ENCODE measurements at regions not wholly inside any gene's neighbourhood (a gene's known extent, or its start where the extent isn't known, plus 50 kb on each side); places are given as distances from the start of the nearest gene placed in this dataset.
"Not testable (repeated sequence)": the region's sequence is repeated elsewhere in the genome, so short reads cannot be mapped to it uniquely, and the experiment has no call there.

DNA sequence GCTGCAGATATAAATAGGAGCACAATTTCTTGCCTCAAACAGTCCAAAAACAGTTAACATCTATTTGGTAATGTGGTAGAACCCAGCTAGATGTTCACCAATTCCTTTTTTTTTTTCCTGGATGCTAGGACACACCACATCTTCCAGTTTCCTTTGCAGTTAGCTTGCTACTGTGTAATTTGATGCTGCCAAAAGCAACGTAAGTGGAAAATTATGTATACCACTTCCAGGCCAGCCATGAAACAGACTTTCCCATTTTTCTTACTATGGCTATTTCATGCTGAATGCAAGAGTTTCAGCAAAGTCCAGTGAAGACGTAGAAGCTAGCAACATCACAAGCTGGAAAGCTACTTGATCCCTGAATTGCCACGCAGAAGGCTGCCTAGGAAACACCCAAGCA, 667.2 kb downstream of the TLE1 start:
- TF ChIP-seq, protein P1, sequence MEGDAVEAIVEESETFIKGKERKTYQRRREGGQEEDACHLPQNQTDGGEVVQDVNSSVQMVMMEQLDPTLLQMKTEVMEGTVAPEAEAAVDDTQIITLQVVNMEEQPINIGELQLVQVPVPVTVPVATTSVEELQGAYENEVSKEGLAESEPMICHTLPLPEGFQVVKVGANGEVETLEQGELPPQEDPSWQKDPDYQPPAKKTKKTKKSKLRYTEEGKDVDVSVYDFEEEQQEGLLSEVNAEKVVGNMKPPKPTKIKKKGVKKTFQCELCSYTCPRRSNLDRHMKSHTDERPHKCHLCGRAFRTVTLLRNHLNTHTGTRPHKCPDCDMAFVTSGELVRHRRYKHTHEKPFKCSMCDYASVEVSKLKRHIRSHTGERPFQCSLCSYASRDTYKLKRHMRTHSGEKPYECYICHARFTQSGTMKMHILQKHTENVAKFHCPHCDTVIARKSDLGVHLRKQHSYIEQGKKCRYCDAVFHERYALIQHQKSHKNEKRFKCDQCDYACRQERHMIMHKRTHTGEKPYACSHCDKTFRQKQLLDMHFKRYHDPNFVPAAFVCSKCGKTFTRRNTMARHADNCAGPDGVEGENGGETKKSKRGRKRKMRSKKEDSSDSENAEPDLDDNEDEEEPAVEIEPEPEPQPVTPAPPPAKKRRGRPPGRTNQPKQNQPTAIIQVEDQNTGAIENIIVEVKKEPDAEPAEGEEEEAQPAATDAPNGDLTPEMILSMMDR (IDR thresholded peaks at IDR 0.05) = no peak
- ATAC-seq (ENCODE audit: poor library complexity) (no peak), DNase-seq (no peak)
- H3K27me3 Mint-ChIP-seq = no peaks in the 10 kb centered on the region
- H3K9me3 Mint-ChIP-seq = no peaks in the 10 kb centered on the region
- H3K4me3 Mint-ChIP-seq = no peak overlapping the region
- Histone ChIP-seq H3K27ac (ENCODE audit: low read depth in 1 of 2, low read length in 2 of 2) (no peak overlapping the region), H3K36me3 (ENCODE audit: insufficient read depth, low read length) (no peaks in the 10 kb centered on the region), H3K4me1 (ENCODE audit: insufficient read depth, low read length) (no peaks in the 10 kb centered on the region), H3K9me3 (ENCODE audit: control insufficient read depth in 1 of 2, insufficient read depth in 1 of 2, low read length in 2 of 2) (no peaks in the 10 kb centered on the region), H3K27me3 (ENCODE audit: control insufficient read depth in 1 of 2, insufficient read depth in 2 of 2, low read length in 2 of 2) (no peaks in the 10 kb centered on the region), H3K4me3 (ENCODE audit: low read length) (no peak overlapping the region)
- intact Hi-C loops (cut with DNase I, micrococcal nuclease) = no loop called here
- ChIA-PET POLR2A (no interaction called here), CTCF (no interaction called here)
- H3K36me3 Mint-ChIP-seq (ENCODE audit: low read depth) = no peaks in the 10 kb centered on the region
- no peaks in the 10 kb centered on the region for H3K4me1 Mint-ChIP-seq (ENCODE audit: low read depth)
- H3K27ac Mint-ChIP-seq = no peak overlapping the region

DNA sequence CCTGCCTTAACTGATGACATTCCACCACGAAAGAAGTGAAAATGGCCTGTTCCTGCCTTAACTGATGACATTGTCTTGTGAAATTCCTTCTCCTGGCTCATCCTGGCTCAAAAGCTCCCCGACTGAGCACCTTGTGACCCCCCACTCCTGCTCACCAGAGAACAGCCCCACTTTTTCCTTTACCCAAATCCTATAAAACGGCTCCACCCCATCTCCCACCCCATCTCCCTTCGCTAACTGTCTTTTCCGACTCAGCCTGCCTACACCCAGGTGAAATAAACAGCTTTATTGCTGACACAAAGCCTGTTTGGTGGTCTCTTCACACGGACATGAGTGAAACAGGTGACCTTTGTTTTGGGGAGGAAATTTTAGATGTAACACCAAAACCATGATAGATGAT, 674.4 kb downstream of the TLE1 start:
- intact Hi-C loops (cut with DNase I, micrococcal nuclease); H3K9me3 ChIP-seq (ENCODE audit: control insufficient read depth in 1 of 2, insufficient read depth in 1 of 2, low read length in 2 of 2); H3K4me1 ChIP-seq (ENCODE audit: insufficient read depth, low read length); H3K27me3 ChIP-seq (ENCODE audit: control insufficient read depth in 1 of 2, insufficient read depth in 2 of 2, low read length in 2 of 2); POLR2A ChIA-PET; H3K4me3 Mint-ChIP-seq; H3K36me3 Mint-ChIP-seq (ENCODE audit: low read depth); ATAC-seq (ENCODE audit: poor library complexity); H3K27ac ChIP-seq (ENCODE audit: low read depth in 1 of 2, low read length in 2 of 2); DNase-seq; H3K4me3 ChIP-seq (ENCODE audit: low read length); H3K9me3 Mint-ChIP-seq; H3K36me3 ChIP-seq (ENCODE audit: insufficient read depth, low read length); H3K27ac Mint-ChIP-seq; H3K4me1 Mint-ChIP-seq (ENCODE audit: low read depth); CTCF ChIA-PET: not testable (repeated sequence)
- peaks cover 15% of the 10 kb centered on the region for H3K27me3 Mint-ChIP-seq

DNA sequence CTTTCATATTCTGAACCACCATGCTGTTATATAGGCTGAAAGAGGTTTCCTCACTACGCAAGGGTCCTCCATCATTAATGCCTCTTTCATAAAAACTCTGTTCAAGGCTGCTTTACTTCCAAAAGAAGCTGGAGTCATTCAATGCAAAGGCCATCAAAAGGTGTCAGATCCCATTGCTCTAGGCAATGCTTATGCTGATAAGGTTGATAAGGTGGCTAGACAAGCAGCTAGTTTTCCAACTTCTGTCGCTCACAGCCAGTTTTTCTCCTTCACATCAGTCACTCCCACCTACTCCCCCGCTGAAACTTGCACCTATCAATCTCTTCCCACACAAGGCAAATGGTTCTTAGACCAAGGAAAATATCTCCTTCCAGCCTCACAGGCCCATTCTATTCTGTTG, 676.2 kb downstream of the TLE1 start:
- H3K27me3 ChIP-seq (ENCODE audit: control insufficient read depth in 1 of 2, insufficient read depth in 2 of 2, low read length in 2 of 2); DNase-seq; H3K36me3 Mint-ChIP-seq (ENCODE audit: low read depth); H3K9me3 ChIP-seq (ENCODE audit: control insufficient read depth in 1 of 2, insufficient read depth in 1 of 2, low read length in 2 of 2); H3K4me3 Mint-ChIP-seq; H3K4me3 ChIP-seq (ENCODE audit: low read length); CTCF ChIA-PET; H3K9me3 Mint-ChIP-seq; H3K27ac ChIP-seq (ENCODE audit: low read depth in 1 of 2, low read length in 2 of 2); POLR2A ChIA-PET; ATAC-seq (ENCODE audit: poor library complexity); H3K36me3 ChIP-seq (ENCODE audit: insufficient read depth, low read length); H3K4me1 ChIP-seq (ENCODE audit: insufficient read depth, low read length); H3K27ac Mint-ChIP-seq; H3K4me1 Mint-ChIP-seq (ENCODE audit: low read depth); intact Hi-C loops (cut with DNase I, micrococcal nuclease): not testable (repeated sequence)
- H3K27me3 Mint-ChIP-seq = peaks cover 16% of the 10 kb centered on the region

DNA sequence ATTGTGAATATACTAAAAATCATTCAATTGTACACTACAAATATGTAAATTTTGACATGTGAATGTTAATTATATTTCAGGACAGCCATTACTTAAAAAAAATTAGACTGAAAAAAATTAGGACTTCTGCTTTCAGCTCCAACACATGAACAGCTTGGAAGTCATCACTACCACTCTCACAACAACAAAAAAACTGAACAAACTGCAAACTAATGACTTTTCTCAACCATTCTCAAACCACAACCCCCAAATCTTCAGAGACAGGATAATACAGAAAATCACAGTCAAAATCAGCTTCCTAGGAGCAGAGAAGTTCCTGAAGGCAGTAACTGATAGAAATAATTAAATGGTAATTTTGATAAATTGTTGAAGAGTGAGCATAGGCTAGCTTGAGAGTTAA, 686.4 kb downstream of the TLE1 start:
- H3K27me3 ChIP-seq (ENCODE audit: control insufficient read depth in 1 of 2, insufficient read depth in 2 of 2, low read length in 2 of 2) = no peaks in the 10 kb centered on the region
- no peak for ATAC-seq (ENCODE audit: poor library complexity)
- peaks cover 0 to 4% of the 10 kb centered on the region in 2 experiments for H3K9me3 ChIP-seq (ENCODE audit: control insufficient read depth in 1 of 2, insufficient read depth in 1 of 2, low read length in 2 of 2)
- H3K27ac ChIP-seq (ENCODE audit: low read depth in 1 of 2, low read length in 2 of 2) = no peak overlapping the region
- ChIA-PET POLR2A (no interaction called here), CTCF (no interaction called here)
- no peaks in the 10 kb centered on the region for H3K4me1 ChIP-seq (ENCODE audit: insufficient read depth, low read length)
- Mint-ChIP-seq H3K27me3 (peaks cover 21% of the 10 kb centered on the region), H3K4me3 (no peak overlapping the region), H3K36me3 (ENCODE audit: low read depth) (no peaks in the 10 kb centered on the region), H3K27ac (no peak overlapping the region), H3K4me1 (ENCODE audit: low read depth) (peaks cover 7% of the 10 kb centered on the region), H3K9me3 (peaks cover 6% of the 10 kb centered on the region)
- TF ChIP-seq, protein P1 (IDR thresholded peaks at IDR 0.05) = no peak
- DNase-seq = no peak
- intact Hi-C loops (cut with DNase I, micrococcal nuclease) = no loop called here
- no peak overlapping the region for H3K4me3 ChIP-seq (ENCODE audit: low read length)
- no peaks in the 10 kb centered on the region for H3K36me3 ChIP-seq (ENCODE audit: insufficient read depth, low read length)

Measured in CD4-positive, alpha-beta T cell (primary cell).